GM23338 (cell line): ENCODE measurements at regions not wholly inside any gene's neighbourhood (a gene's known extent, or its start where the extent isn't known, plus 50 kb on each side); places are given as distances from the start of the nearest gene placed in this dataset.

Source experiments
- ATAC-seq: fragments of 200-7000 bp; cut with Tn5 transposase; 3 replicates; pipeline ENCODE4 v1.9.1; 2020
- DNase-seq: peaks from one replicate; pipeline ENCODE4 v3.0.0-alpha.2; 2015; ENCODE audit warnings: low spot score
- H2AFZ ChIP-seq: fragments of 200-600 bp; sonication (generic); 2 replicates; pipeline ENCODE4 v1.8.0; 2016; ENCODE audit warnings: antibody characterized with exemption, mild to moderate bottlenecking, moderate library complexity
- H3F3A ChIP-seq: fragments of 200-600 bp; sonication (generic); replicated peaks from 2 replicates; pipeline ENCODE4 v1.8.0; 2017; ENCODE audit warnings: antibody characterized with exemption, mixed run types, low read depth
- H3K27ac ChIP-seq: fragments of 200-600 bp; sonication (generic); 2 replicates; pipeline ENCODE4 v1.6.1; 2016; ENCODE audit warnings: low read depth
- H3K27me3 ChIP-seq: fragments of 200-600 bp; sonication (generic); 2 replicates; pipeline ENCODE4 v1.8.0; 2016; ENCODE audit warnings: mild to moderate bottlenecking, mixed run types, moderate library complexity; ENCODE audit not compliant: insufficient read depth
- H3K36me3 ChIP-seq: fragments of 200-600 bp; sonication (generic); 2 replicates; pipeline ENCODE4 v1.8.0; 2016; ENCODE audit warnings: mild to moderate bottlenecking; ENCODE audit not compliant: insufficient read depth
- H3K4me1 ChIP-seq: fragments of 200-600 bp; sonication (generic); 2 replicates; pipeline ENCODE4 v1.8.0; 2016; ENCODE audit warnings: mild to moderate bottlenecking, moderate library complexity; ENCODE audit not compliant: insufficient read depth
- H3K4me2 ChIP-seq: fragments of 200-600 bp; sonication (generic); 2 replicates; pipeline ENCODE4 v1.7.1; 2017; ENCODE audit warnings: mixed run types
- H3K4me3 ChIP-seq: fragments of 200-600 bp; sonication (generic); 2 replicates; pipeline ENCODE4 v1.6.1; 2016; ENCODE audit warnings: mixed run types
- H3K79me2 ChIP-seq: fragments of 200-600 bp; sonication (generic); replicated peaks from 2 replicates; pipeline ENCODE4 v1.8.0; 2017; ENCODE audit warnings: mild to moderate bottlenecking; ENCODE audit not compliant: insufficient read depth
- H3K9me2 ChIP-seq: fragments of 200-600 bp; sonication (generic); 2 replicates; pipeline ENCODE4 v1.8.0; 2017; ENCODE audit not compliant: insufficient read depth
- H4K20me1 ChIP-seq: fragments of 200-600 bp; sonication (generic); replicated peaks from 2 replicates; pipeline ENCODE4 v1.8.0; 2017; ENCODE audit warnings: mild to moderate bottlenecking; ENCODE audit not compliant: insufficient read depth
- H3K27ac Mint-ChIP-seq: 2 replicates; pipeline ENCODE4 v1.8.0; 2020; ENCODE audit warnings: inconsistent platforms, mild to moderate bottlenecking, moderate library complexity, mixed read lengths
- H3K27me3 Mint-ChIP-seq: 3 replicates; pipeline ENCODE4 v1.8.0; 2022; ENCODE audit warnings: low read depth, mild to moderate bottlenecking, moderate library complexity, mixed read lengths, inconsistent platforms; ENCODE audit not compliant: insufficient read depth, poor library complexity
- H3K36me3 Mint-ChIP-seq: 3 replicates; pipeline ENCODE4 v1.8.0; 2021; ENCODE audit warnings: low read depth, mild to moderate bottlenecking, inconsistent platforms, moderate library complexity, mixed read lengths
- H3K4me1 Mint-ChIP-seq: 3 replicates; pipeline ENCODE4 v1.8.0; 2020; ENCODE audit warnings: mild to moderate bottlenecking, inconsistent platforms, mixed read lengths
- H3K4me3 Mint-ChIP-seq: 3 replicates; pipeline ENCODE4 v1.8.0; 2021; ENCODE audit warnings: moderate library complexity, mild to moderate bottlenecking, inconsistent platforms, mixed read lengths
- H3K9me3 Mint-ChIP-seq: 3 replicates; pipeline ENCODE4 v1.8.0; 2020; ENCODE audit warnings: moderate library complexity, mild to moderate bottlenecking, inconsistent platforms, mixed read lengths
- CREB1 ChIP-seq: fragments of 250-450 bp; sonication (Bioruptor Pico); IDR thresholded peaks from 2 replicates; pipeline ENCODE4 v1.5.0; 2020; ENCODE audit warnings: low read depth, mild to moderate bottlenecking, moderate library complexity
- EZH2 ChIP-seq: fragments of 200-600 bp; sonication (generic); IDR thresholded peaks from one replicate; pipeline ENCODE4 v1.8.0; 2017; ENCODE audit warnings: antibody characterized with exemption, mild to moderate bottlenecking, low read depth; ENCODE audit not compliant: unreplicated experiment
- EZH2phosphoT487 ChIP-seq: fragments of 200-600 bp; sonication (generic); IDR thresholded peaks from one replicate; pipeline ENCODE4 v1.8.1; 2018; ENCODE audit warnings: antibody characterized with exemption; ENCODE audit not compliant: unreplicated experiment
- JUNB ChIP-seq: IDR thresholded peaks from one replicate; pipeline ENCODE4 v1.6.1; 2016; ENCODE audit warnings: antibody characterized with exemption; ENCODE audit not compliant: unreplicated experiment
- NANOG ChIP-seq: IDR thresholded peaks from 2 replicates; pipeline ENCODE4 v1.6.1; 2016; ENCODE audit warnings: antibody characterized with exemption, borderline replicate concordance
- POLR2AphosphoS5 ChIP-seq: IDR thresholded peaks from 2 replicates; pipeline ENCODE4 v1.6.1; 2016; ENCODE audit warnings: antibody characterized with exemption, low read depth
- ZNF114 ChIP-seq: fragments of 250-450 bp; sonication (Bioruptor Pico); IDR thresholded peaks from 2 replicates; pipeline ENCODE4 v1.5.0; 2020; ENCODE audit warnings: mild to moderate bottlenecking, moderate library complexity
- ZNF331 ChIP-seq: fragments of 250-450 bp; sonication (Bioruptor Pico); IDR thresholded peaks from 2 replicates; pipeline ENCODE4 v1.5.0; 2020; ENCODE audit warnings: low read depth, mild to moderate bottlenecking, moderate library complexity
- TF ChIP-seq, protein P1 (sequence below): fragments of 250-450 bp; sonication (Bioruptor Pico); IDR thresholded peaks from 2 replicates; pipeline ENCODE4 v1.5.0; 2020; ENCODE audit warnings: mild to moderate bottlenecking, moderate library complexity
- TF ChIP-seq, protein P2 (sequence below): IDR thresholded peaks from 2 replicates; pipeline ENCODE4 v1.6.1; 2016; ENCODE audit warnings: antibody characterized with exemption
- TF ChIP-seq, protein P3 (sequence below), 2 experiments: fragments of 200-600 bp in 1 of 2; sonication (generic) in 1 of 2; conservative IDR thresholded peaks; 2 replicates each; pipeline versions ENCODE4 v1.5.1 to v1.6.1; 2016 to 2017; ENCODE audit warnings: antibody characterized with exemption in 2 of 2, low read depth in 2 of 2, mild to moderate bottlenecking in 2 of 2, moderate library complexity in 1 of 2

DNA sequence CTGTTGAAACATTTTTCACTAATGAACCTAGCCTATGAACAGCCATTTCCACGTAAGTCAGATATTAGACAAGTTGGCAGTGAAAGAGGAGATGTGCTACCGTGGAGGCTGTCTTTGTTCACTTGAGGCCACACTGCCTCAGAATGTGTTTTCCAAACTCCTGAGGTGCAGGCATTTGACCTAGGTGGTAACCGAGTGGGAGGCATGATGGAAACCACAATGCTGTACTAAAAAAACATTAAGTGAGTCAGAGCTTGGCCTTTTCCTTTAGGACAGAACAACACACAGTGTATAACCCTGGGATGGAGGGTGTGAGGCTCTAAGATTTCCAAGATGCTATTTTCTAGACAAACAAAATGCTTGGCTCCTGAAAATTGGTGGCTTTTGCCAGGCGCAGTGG, 406.3 kb downstream of the SOX2 start:
- Histone ChIP-seq H3K27ac (no peak overlapping the region), H3F3A (no peaks in the 10 kb centered on the region), H3K27me3 (peaks cover 33% of the 10 kb centered on the region), H3K4me2 (no peak overlapping the region), H3K4me3 (no peak overlapping the region), H3K4me1 (peaks cover 2% of the 10 kb centered on the region), H3K79me2 (no peaks in the 10 kb centered on the region), H3K36me3 (no peaks in the 10 kb centered on the region), H4K20me1 (no peaks in the 10 kb centered on the region), H3K9me2 (peaks cover 22% of the 10 kb centered on the region), H2AFZ (no peak overlapping the region)
- Mint-ChIP-seq H3K36me3 (no peaks in the 10 kb centered on the region), H3K27ac (no peak overlapping the region), H3K9me3 (no peaks in the 10 kb centered on the region), H3K4me3 (no peak overlapping the region), H3K27me3 (peaks cover 21% of the 10 kb centered on the region), H3K4me1 (peaks cover 23% of the 10 kb centered on the region)
- no peak for TF ChIP-seq NANOG
- TF ChIP-seq ZNF114 (CRISPR knock-in tag) = no peak
- TF ChIP-seq CREB1 (CRISPR knock-in tag) = no peak
- TF ChIP-seq POLR2AphosphoS5 = no peak
- no peak for TF ChIP-seq EZH2
- TF ChIP-seq ZNF331 = no peak
- TF ChIP-seq JUNB = no peak
- DNase-seq (no peak), ATAC-seq (no peak)

DNA sequence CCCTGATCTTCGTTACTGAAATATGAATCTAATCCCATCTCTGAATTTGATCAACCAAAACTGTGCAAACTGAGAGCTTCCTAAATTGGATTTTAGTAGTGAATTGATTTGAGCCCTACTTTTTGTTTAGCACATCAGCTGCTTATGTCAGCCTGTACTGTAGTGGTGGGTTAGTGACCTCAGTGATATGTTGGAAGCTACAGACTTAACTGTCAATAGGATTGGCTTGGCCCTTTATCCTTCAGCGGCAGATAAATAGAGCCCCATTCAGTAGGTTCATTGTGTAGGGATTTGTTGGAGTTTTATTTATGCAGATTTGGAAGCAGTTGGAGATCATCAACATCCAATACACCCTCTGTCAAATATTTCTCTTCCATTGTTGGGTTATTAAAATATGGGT, 409.7 kb downstream of the SOX2 start:
- Histone ChIP-seq H3K4me3 (no peak overlapping the region), H2AFZ (no peak overlapping the region), H4K20me1 (no peaks in the 10 kb centered on the region), H3F3A (no peaks in the 10 kb centered on the region), H3K4me1 (peaks cover 8% of the 10 kb centered on the region), H3K4me2 (no peak overlapping the region), H3K9me2 (peaks cover 8% of the 10 kb centered on the region), H3K79me2 (no peaks in the 10 kb centered on the region), H3K27me3 (peaks cover 51% of the 10 kb centered on the region), H3K27ac (no peak overlapping the region), H3K36me3 (no peaks in the 10 kb centered on the region)
- no peaks in the 10 kb centered on the region for H3K36me3 Mint-ChIP-seq
- DNase-seq (no peak), ATAC-seq (peak; percentile 91)
- H3K4me3 Mint-ChIP-seq = no peak overlapping the region
- no peak overlapping the region for H3K27ac Mint-ChIP-seq
- H3K9me3 Mint-ChIP-seq = no peaks in the 10 kb centered on the region
- peaks cover 28% of the 10 kb centered on the region for H3K4me1 Mint-ChIP-seq
- peaks cover 24% of the 10 kb centered on the region for H3K27me3 Mint-ChIP-seq
- TF ChIP-seq EZH2phosphoT487 = no peak
- TF ChIP-seq ZNF331 = no peak
- no peak for TF ChIP-seq POLR2AphosphoS5
- TF ChIP-seq, protein P1, sequence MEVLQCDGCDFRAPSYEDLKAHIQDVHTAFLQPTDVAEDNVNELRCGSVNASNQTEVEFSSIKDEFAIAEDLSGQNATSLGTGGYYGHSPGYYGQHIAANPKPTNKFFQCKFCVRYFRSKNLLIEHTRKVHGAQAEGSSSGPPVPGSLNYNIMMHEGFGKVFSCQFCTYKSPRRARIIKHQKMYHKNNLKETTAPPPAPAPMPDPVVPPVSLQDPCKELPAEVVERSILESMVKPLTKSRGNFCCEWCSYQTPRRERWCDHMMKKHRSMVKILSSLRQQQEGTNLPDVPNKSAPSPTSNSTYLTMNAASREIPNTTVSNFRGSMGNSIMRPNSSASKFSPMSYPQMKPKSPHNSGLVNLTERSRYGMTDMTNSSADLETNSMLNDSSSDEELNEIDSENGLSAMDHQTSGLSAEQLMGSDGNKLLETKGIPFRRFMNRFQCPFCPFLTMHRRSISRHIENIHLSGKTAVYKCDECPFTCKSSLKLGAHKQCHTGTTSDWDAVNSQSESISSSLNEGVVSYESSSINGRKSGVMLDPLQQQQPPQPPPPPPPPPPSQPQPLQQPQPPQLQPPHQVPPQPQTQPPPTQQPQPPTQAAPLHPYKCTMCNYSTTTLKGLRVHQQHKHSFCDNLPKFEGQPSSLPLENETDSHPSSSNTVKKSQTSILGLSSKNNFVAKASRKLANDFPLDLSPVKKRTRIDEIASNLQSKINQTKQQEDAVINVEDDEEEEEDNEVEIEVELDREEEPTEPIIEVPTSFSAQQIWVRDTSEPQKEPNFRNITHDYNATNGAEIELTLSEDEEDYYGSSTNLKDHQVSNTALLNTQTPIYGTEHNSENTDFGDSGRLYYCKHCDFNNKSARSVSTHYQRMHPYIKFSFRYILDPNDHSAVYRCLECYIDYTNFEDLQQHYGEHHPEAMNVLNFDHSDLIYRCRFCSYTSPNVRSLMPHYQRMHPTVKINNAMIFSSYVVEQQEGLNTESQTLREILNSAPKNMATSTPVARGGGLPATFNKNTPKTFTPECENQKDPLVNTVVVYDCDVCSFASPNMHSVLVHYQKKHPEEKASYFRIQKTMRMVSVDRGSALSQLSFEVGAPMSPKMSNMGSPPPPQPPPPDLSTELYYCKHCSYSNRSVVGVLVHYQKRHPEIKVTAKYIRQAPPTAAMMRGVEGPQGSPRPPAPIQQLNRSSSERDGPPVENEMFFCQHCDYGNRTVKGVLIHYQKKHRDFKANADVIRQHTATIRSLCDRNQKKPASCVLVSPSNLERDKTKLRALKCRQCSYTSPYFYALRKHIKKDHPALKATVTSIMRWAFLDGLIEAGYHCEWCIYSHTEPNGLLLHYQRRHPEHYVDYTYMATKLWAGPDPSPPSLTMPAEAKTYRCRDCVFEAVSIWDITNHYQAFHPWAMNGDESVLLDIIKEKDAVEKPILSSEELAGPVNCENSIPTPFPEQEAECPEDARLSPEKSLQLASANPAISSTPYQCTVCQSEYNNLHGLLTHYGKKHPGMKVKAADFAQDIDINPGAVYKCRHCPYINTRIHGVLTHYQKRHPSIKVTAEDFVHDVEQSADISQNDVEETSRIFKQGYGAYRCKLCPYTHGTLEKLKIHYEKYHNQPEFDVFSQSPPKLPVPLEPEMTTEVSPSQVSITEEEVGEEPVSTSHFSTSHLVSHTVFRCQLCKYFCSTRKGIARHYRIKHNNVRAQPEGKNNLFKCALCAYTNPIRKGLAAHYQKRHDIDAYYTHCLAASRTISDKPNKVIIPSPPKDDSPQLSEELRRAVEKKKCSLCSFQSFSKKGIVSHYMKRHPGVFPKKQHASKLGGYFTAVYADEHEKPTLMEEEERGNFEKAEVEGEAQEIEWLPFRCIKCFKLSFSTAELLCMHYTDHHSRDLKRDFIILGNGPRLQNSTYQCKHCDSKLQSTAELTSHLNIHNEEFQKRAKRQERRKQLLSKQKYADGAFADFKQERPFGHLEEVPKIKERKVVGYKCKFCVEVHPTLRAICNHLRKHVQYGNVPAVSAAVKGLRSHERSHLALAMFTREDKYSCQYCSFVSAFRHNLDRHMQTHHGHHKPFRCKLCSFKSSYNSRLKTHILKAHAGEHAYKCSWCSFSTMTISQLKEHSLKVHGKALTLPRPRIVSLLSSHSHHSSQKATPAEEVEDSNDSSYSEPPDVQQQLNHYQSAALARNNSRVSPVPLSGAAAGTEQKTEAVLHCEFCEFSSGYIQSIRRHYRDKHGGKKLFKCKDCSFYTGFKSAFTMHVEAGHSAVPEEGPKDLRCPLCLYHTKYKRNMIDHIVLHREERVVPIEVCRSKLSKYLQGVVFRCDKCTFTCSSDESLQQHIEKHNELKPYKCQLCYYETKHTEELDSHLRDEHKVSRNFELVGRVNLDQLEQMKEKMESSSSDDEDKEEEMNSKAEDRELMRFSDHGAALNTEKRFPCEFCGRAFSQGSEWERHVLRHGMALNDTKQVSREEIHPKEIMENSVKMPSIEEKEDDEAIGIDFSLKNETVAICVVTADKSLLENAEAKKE (CRISPR knock-in tag) = no peak
- TF ChIP-seq, protein P2, sequence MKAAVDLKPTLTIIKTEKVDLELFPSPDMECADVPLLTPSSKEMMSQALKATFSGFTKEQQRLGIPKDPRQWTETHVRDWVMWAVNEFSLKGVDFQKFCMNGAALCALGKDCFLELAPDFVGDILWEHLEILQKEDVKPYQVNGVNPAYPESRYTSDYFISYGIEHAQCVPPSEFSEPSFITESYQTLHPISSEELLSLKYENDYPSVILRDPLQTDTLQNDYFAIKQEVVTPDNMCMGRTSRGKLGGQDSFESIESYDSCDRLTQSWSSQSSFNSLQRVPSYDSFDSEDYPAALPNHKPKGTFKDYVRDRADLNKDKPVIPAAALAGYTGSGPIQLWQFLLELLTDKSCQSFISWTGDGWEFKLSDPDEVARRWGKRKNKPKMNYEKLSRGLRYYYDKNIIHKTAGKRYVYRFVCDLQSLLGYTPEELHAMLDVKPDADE = no peak
- TF ChIP-seq, protein P3, sequence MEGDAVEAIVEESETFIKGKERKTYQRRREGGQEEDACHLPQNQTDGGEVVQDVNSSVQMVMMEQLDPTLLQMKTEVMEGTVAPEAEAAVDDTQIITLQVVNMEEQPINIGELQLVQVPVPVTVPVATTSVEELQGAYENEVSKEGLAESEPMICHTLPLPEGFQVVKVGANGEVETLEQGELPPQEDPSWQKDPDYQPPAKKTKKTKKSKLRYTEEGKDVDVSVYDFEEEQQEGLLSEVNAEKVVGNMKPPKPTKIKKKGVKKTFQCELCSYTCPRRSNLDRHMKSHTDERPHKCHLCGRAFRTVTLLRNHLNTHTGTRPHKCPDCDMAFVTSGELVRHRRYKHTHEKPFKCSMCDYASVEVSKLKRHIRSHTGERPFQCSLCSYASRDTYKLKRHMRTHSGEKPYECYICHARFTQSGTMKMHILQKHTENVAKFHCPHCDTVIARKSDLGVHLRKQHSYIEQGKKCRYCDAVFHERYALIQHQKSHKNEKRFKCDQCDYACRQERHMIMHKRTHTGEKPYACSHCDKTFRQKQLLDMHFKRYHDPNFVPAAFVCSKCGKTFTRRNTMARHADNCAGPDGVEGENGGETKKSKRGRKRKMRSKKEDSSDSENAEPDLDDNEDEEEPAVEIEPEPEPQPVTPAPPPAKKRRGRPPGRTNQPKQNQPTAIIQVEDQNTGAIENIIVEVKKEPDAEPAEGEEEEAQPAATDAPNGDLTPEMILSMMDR (conservative IDR thresholded peaks at IDR 0.05; ENCODE audit: low read depth in 2 of 2) = no peak
- TF ChIP-seq CREB1 (CRISPR knock-in tag) = no peak
